Hepatocyte (in vitro differentiated cells): ENCODE measurements at regions not wholly inside any gene's neighbourhood (a gene's known extent, or its start where the extent isn't known, plus 50 kb on each side); places are given as distances from the start of the nearest gene placed in this dataset.
"Not testable (repeated sequence)": the region's sequence is repeated elsewhere in the genome, so short reads cannot be mapped to it uniquely, and the experiment has no call there.

Experiments
- DNase-seq: peaks from one replicate; pipeline ENCODE4 v3.0.0-alpha.2; 2016; ENCODE audit warnings: low spot score
- H2AFZ ChIP-seq: fragments of 200-600 bp; sonication (generic); 2 replicates; pipeline ENCODE4 v1.6.0; 2016; ENCODE audit warnings: antibody characterized with exemption, mild to moderate bottlenecking
- H3K27ac ChIP-seq: fragments of 200-600 bp; sonication (generic); 2 replicates; pipeline ENCODE4 v1.5.1; 2016; ENCODE audit warnings: mild to moderate bottlenecking
- H3K27me3 ChIP-seq: fragments of 200-600 bp; sonication (generic); 2 replicates; pipeline ENCODE4 v1.6.1; 2016
- H3K36me3 ChIP-seq: fragments of 200-600 bp; sonication (generic); replicated peaks from 2 replicates; pipeline ENCODE4 v1.5.1; 2016; ENCODE audit warnings: low read depth; ENCODE audit not compliant: insufficient read depth
- H3K4me1 ChIP-seq: fragments of 200-600 bp; sonication (generic); 2 replicates; pipeline ENCODE4 v1.5.1; 2016; ENCODE audit warnings: mild to moderate bottlenecking, moderate library complexity; ENCODE audit not compliant: insufficient read depth
- H3K4me2 ChIP-seq: fragments of 200-600 bp; sonication (generic); 2 replicates; pipeline ENCODE4 v1.6.0; 2016
- H3K4me3 ChIP-seq: fragments of 200-600 bp; sonication (generic); 2 replicates; pipeline ENCODE4 v1.5.1; 2016; ENCODE audit warnings: mild to moderate bottlenecking
- H3K79me2 ChIP-seq: fragments of 200-600 bp; sonication (generic); 2 replicates; pipeline ENCODE4 v1.6.0; 2017; ENCODE audit warnings: mild to moderate bottlenecking
- H3K9me2 ChIP-seq: fragments of 200-600 bp; sonication (generic); replicated peaks from 2 replicates; pipeline ENCODE4 v1.6.0; 2017; ENCODE audit warnings: mild to moderate bottlenecking; ENCODE audit not compliant: insufficient read depth
- H3K9me3 ChIP-seq: fragments of 200-600 bp; sonication (generic); 2 replicates; pipeline ENCODE4 v1.5.1; 2016; ENCODE audit warnings: low read depth, mild to moderate bottlenecking
- H4K20me1 ChIP-seq: fragments of 200-600 bp; sonication (generic); 2 replicates; pipeline ENCODE4 v1.6.0; 2016; ENCODE audit warnings: mild to moderate bottlenecking; ENCODE audit not compliant: insufficient read depth, poor library complexity, severe bottlenecking
- CTCF ChIP-seq: fragments of 200-600 bp; sonication (generic); IDR thresholded peaks from 2 replicates; pipeline ENCODE4 v1.5.1; 2016; ENCODE audit warnings: antibody characterized with exemption, mild to moderate bottlenecking; ENCODE audit not compliant: poor library complexity
- EZH2 ChIP-seq: fragments of 200-600 bp; sonication (generic); IDR thresholded peaks from 2 replicates; pipeline ENCODE4 v1.6.1; 2016; ENCODE audit warnings: antibody characterized with exemption, mild to moderate bottlenecking, borderline replicate concordance
- EZH2phosphoT487 ChIP-seq: fragments of 200-600 bp; sonication (generic); IDR thresholded peaks from one replicate; pipeline ENCODE4 v1.6.1; 2018; ENCODE audit warnings: antibody characterized with exemption, mild to moderate bottlenecking, low read depth, moderate library complexity; ENCODE audit not compliant: unreplicated experiment, severe bottlenecking
- WGBS: methylation state at CpG from one replicate; pipeline ENCODE4 v1.1.6; 2016; ENCODE audit warnings: low lambda C conversion rate; ENCODE audit errors: missing lambda C conversion rate; 5-methylcytosine and 5-hydroxymethylcytosine counted together

- Histone ChIP-seq H2AFZ (no peak overlapping the region), H3K27ac (no peak overlapping the region), H3K4me1 (no peaks in the 10 kb centered on the region), H3K9me2 (no peaks in the 10 kb centered on the region), H4K20me1 (no peaks in the 10 kb centered on the region), H3K36me3 (no peaks in the 10 kb centered on the region), H3K79me2 (no peaks in the 10 kb centered on the region), H3K4me3 (no peak overlapping the region), H3K27me3 (no peaks in the 10 kb centered on the region), H3K4me2 (no peak overlapping the region), H3K9me3 (no peaks in the 10 kb centered on the region)
- DNase-seq: no peak
- WGBS: 66% methylated on average over 6 of the region's 6 CpGs
- no peak for TF ChIP-seq EZH2phosphoT487
These were observed 117.9 kb upstream of the GRIA1 start for GRCh38 chr5:153372425-153373129.

DNA sequence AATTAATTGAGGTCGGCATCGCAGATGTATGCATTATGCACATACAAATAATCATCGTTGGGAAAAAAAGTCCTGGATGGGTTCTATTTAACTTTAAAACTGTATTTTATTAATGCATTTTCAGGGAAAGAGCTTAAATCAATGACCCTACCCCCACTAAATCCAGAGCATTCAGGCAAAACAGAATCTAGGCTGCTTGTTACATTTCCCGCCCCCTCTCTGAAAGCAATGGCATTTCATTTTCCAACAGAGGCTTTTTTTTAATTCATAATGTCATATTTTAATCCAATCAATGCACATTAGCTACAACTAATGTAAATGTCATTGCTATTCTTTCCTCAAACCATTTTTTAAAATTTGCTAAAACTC lies 117.4 kb upstream of the GRIA1 start:
- Histone ChIP-seq H3K9me2 (no peaks in the 10 kb centered on the region), H3K4me3 (no peak overlapping the region), H3K36me3 (no peaks in the 10 kb centered on the region), H3K27me3 (no peaks in the 10 kb centered on the region), H3K9me3 (no peaks in the 10 kb centered on the region), H3K27ac (no peak overlapping the region), H4K20me1 (no peaks in the 10 kb centered on the region), H3K4me2 (no peak overlapping the region), H2AFZ (no peak overlapping the region), H3K79me2 (no peaks in the 10 kb centered on the region), H3K4me1 (no peaks in the 10 kb centered on the region)
- TF ChIP-seq CTCF: no peak
- TF ChIP-seq EZH2: no peak
- TF ChIP-seq EZH2phosphoT487: no peak
- WGBS: 90% methylated on average over 4 of the region's 4 CpGs
- no peak for DNase-seq

- not testable (repeated sequence) for H3K27me3 ChIP-seq, H3K4me2 ChIP-seq, H3K4me1 ChIP-seq, H3K27ac ChIP-seq, H3K9me3 ChIP-seq, H3K4me3 ChIP-seq, H4K20me1 ChIP-seq, H2AFZ ChIP-seq, H3K9me2 ChIP-seq, DNase-seq, H3K36me3 ChIP-seq, H3K79me2 ChIP-seq
- whole genome bisulfite sequencing: 93% methylated on average over 10 of the region's 10 CpGs
These were observed 108.8 kb upstream of the GRIA1 start for GRCh38 chr5:153381630-153382029.

DNA sequence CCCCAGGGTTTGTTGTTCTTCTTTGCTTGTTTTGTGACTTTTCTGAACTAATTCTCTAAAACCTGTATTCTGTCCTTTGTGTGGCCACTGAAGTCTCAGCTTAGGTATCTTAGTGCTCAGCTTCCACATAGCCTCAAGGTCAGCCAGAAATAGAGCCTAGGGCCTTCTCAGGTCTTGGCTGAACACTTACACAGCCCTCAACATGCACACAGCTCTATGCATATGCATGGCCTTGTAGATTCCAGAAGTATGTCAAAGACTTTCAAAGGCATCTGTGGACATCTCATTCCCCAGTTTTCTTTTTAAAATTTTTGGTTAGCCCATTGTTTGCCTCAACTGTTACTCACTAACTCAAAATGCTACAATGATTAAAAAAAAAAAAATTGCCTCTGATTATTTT lies 99.9 kb upstream of the GRIA1 start:
- H3K9me2 ChIP-seq: no peaks in the 10 kb centered on the region
- DNase-seq: no peak
- no peaks in the 10 kb centered on the region for H3K36me3 ChIP-seq
- H3K9me3 ChIP-seq: no peaks in the 10 kb centered on the region
- H3K79me2 ChIP-seq: no peaks in the 10 kb centered on the region
- H3K4me3 ChIP-seq: no peak overlapping the region
- no peaks in the 10 kb centered on the region for H4K20me1 ChIP-seq
- H3K4me1 ChIP-seq: no peaks in the 10 kb centered on the region
- no peak overlapping the region for H2AFZ ChIP-seq
- TF ChIP-seq CTCF: no peak
- no peak for TF ChIP-seq EZH2phosphoT487
- no peak for TF ChIP-seq EZH2
- H3K27ac ChIP-seq: no peak overlapping the region
- no peaks in the 10 kb centered on the region for H3K27me3 ChIP-seq
- H3K4me2 ChIP-seq: no peak overlapping the region
